ENCODE measurements at regions not wholly inside any gene's neighbourhood (a gene's known extent, or its start where the extent isn't known, plus 50 kb on each side); places are given as distances from the start of the nearest gene placed in this dataset.

DNA sequence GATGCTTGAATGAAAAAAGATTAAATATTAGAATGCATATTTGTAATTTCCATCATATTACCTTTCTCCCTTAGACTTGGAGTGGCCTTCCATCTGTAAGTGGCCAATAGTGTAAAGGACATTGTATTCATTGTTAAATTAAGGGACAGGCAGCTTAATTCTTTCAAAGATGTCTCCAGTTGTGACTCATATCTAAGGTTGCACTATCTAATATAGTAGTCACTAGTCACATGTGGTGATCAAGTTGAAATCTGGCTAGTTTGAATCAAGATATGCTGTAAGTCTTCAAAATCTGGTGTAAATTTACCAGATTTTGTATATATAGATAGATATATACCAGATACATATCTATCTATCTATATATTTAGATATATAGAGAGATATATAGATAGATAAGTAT, 52.4 kb upstream of the AGPS start:
- ChIA-PET CTCF (no interaction called here), POLR2A (no interaction called here)
- Histone ChIP-seq H3K4me3 (ENCODE audit: low read depth in 2 of 2, low read length in 2 of 2) (no peak overlapping the region), H3K4me1 (ENCODE audit: control insufficient read depth, insufficient read depth, low read length) (peaks cover 11% of the 10 kb centered on the region), H3K9me3 (ENCODE audit: control insufficient read depth, insufficient read depth, low read depth, low read length) (no peaks in the 10 kb centered on the region), H3K27ac (ENCODE audit: low read length) (no peak overlapping the region), H3K36me3 (ENCODE audit: control insufficient read depth, insufficient read depth, low read length) (no peaks in the 10 kb centered on the region), H3K27me3 (ENCODE audit: control insufficient read depth, insufficient read depth, low read length) (no peaks in the 10 kb centered on the region)
- DNase-seq (ENCODE audit: low read depth, low spot score) (no peak), ATAC-seq (no peak)
- no TSS peak for BruUV-seq (replicated peaks)
- intact Hi-C loops (cut with micrococcal nuclease; ENCODE audit: unreplicated experiment) (loop anchor here (10.0 kb wide), 1 partner anchor 265 kb away; no protein-coding TSS in a partner anchor), in situ Hi-C loops (cut with HindIII; ENCODE audit: low pct_unique_long_range_greater_than_20kb, low sequenced_read_pairs) (no loop called here)
- TF ChIP-seq, protein P1, sequence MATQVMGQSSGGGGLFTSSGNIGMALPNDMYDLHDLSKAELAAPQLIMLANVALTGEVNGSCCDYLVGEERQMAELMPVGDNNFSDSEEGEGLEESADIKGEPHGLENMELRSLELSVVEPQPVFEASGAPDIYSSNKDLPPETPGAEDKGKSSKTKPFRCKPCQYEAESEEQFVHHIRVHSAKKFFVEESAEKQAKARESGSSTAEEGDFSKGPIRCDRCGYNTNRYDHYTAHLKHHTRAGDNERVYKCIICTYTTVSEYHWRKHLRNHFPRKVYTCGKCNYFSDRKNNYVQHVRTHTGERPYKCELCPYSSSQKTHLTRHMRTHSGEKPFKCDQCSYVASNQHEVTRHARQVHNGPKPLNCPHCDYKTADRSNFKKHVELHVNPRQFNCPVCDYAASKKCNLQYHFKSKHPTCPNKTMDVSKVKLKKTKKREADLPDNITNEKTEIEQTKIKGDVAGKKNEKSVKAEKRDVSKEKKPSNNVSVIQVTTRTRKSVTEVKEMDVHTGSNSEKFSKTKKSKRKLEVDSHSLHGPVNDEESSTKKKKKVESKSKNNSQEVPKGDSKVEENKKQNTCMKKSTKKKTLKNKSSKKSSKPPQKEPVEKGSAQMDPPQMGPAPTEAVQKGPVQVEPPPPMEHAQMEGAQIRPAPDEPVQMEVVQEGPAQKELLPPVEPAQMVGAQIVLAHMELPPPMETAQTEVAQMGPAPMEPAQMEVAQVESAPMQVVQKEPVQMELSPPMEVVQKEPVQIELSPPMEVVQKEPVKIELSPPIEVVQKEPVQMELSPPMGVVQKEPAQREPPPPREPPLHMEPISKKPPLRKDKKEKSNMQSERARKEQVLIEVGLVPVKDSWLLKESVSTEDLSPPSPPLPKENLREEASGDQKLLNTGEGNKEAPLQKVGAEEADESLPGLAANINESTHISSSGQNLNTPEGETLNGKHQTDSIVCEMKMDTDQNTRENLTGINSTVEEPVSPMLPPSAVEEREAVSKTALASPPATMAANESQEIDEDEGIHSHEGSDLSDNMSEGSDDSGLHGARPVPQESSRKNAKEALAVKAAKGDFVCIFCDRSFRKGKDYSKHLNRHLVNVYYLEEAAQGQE (IDR thresholded peaks at IDR 0.05; ENCODE audit: insufficient read depth in 1 of 2, low read depth in 2 of 2, low read length in 1 of 2) = no peak
- TF ChIP-seq, protein P2, sequence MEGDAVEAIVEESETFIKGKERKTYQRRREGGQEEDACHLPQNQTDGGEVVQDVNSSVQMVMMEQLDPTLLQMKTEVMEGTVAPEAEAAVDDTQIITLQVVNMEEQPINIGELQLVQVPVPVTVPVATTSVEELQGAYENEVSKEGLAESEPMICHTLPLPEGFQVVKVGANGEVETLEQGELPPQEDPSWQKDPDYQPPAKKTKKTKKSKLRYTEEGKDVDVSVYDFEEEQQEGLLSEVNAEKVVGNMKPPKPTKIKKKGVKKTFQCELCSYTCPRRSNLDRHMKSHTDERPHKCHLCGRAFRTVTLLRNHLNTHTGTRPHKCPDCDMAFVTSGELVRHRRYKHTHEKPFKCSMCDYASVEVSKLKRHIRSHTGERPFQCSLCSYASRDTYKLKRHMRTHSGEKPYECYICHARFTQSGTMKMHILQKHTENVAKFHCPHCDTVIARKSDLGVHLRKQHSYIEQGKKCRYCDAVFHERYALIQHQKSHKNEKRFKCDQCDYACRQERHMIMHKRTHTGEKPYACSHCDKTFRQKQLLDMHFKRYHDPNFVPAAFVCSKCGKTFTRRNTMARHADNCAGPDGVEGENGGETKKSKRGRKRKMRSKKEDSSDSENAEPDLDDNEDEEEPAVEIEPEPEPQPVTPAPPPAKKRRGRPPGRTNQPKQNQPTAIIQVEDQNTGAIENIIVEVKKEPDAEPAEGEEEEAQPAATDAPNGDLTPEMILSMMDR (IDR thresholded peaks at IDR 0.05) = no peak
- no peak for TF ChIP-seq POLR2AphosphoS5 (IDR thresholded peaks at IDR 0.05; ENCODE audit: low read depth, low read length)

DNA sequence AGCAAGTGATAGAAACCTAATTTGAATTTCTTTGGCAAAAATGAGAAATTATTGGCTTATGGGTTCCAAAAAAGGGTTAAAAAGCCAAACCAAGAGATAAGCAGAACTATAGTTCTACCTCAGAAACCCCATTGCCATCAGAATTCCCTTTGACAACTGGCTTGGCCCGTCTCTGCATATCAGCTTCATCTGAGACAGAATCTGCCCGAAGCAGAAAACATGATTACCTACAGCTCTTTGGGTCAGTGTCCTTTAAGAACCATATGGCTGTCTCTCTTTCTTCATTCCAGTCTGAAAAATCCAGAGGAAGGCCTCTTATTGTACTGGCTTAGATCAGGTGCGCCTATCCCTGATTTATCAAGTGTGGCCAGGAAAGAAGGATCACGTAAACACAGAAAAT, 49.8 kb upstream of the AGPS start:
- CTCF ChIA-PET = interaction anchor here (0.6 kb wide), 1 partner anchor 76 kb away, joined by 3 read pairs; no protein-coding TSS in a partner anchor
- in situ Hi-C loops (cut with HindIII; ENCODE audit: low pct_unique_long_range_greater_than_20kb, low sequenced_read_pairs) = no loop called here
- Histone ChIP-seq H3K9me3 (ENCODE audit: control insufficient read depth, insufficient read depth, low read depth, low read length) (no peaks in the 10 kb centered on the region), H3K4me1 (ENCODE audit: control insufficient read depth, insufficient read depth, low read length) (peaks cover 9% of the 10 kb centered on the region), H3K27ac (ENCODE audit: low read length) (no peak overlapping the region), H3K36me3 (ENCODE audit: control insufficient read depth, insufficient read depth, low read length) (no peaks in the 10 kb centered on the region), H3K27me3 (ENCODE audit: control insufficient read depth, insufficient read depth, low read length) (no peaks in the 10 kb centered on the region), H3K4me3 (ENCODE audit: low read depth in 2 of 2, low read length in 2 of 2) (no peak overlapping the region)
- no peak for DNase-seq (ENCODE audit: low read depth, low spot score)
- intact Hi-C loops (cut with micrococcal nuclease; ENCODE audit: unreplicated experiment) = loop anchor here (10.0 kb wide), 1 partner anchor 262 kb away; no protein-coding TSS in a partner anchor
- ATAC-seq = no peak
- TF ChIP-seq POLR2AphosphoS5 (IDR thresholded peaks at IDR 0.05; ENCODE audit: low read depth, low read length) (no peak), TCF7L2 (IDR thresholded peaks at IDR 0.05; ENCODE audit: low read depth, low read length) (no peak), SIN3A (IDR thresholded peaks at IDR 0.05; ENCODE audit: borderline replicate concordance, insufficient read depth, low read depth, low read length) (no peak)
- TF ChIP-seq, protein P1 (IDR thresholded peaks at IDR 0.05; ENCODE audit: insufficient read depth in 1 of 2, low read depth in 2 of 2, low read length in 1 of 2) = no peak
- TF ChIP-seq, protein P2 (IDR thresholded peaks at IDR 0.05) = no peak
- no TSS peak for BruUV-seq (replicated peaks)
- POLR2A ChIA-PET = interaction anchor here (0.6 kb wide), 1 partner anchor 51 kb away, joined by 3 read pairs; no protein-coding TSS in a partner anchor
